ENCODE measurements at regions not wholly inside any gene's neighbourhood (a gene's known extent, or its start where the extent isn't known, plus 50 kb on each side); places are given as distances from the start of the nearest gene placed in this dataset.

GRCh38 chr6:119467488-119468081, 118.0 kb upstream of the MAN1A1 start:
- Histone ChIP-seq H3K4me3 (replicated peaks in 1 of 4; ENCODE audit: control extremely low read depth in 1 of 4, insufficient read depth in 1 of 4, low read depth in 3 of 4, low read length in 4 of 4) (peak overlapping the region in 3 of 4 experiments; percentile 13 to 38 (median 23)), H3K4me2 (ENCODE audit: extremely low read depth, insufficient read depth, low read length) (peak overlapping the region; percentile 84)
- peak; percentile 65 to 74 for DNase-seq (ENCODE audit: low read depth in 2 of 2)

GRCh38 chr6:119466226-119466625, 116.7 kb upstream of the MAN1A1 start:
- Histone ChIP-seq H3K4me2 (ENCODE audit: extremely low read depth, insufficient read depth, low read length) (no peak overlapping the region), H4K20me1 (ENCODE audit: control insufficient read depth, extremely low read depth, insufficient read depth, low read length) (no peaks in the 10 kb centered on the region), H3K36me3 (ENCODE audit: control insufficient read depth, insufficient read depth, low read length) (no peaks in the 10 kb centered on the region), H2AFZ (ENCODE audit: low read length) (no peak overlapping the region), H3K79me2 (ENCODE audit: control insufficient read depth, insufficient read depth, low read length) (no peaks in the 10 kb centered on the region), H3K27me3 (ENCODE audit: control insufficient read depth, insufficient read depth, low read length) (no peaks in the 10 kb centered on the region), H3K27ac (ENCODE audit: insufficient read depth, low read length) (no peak overlapping the region), H3K9me3 (ENCODE audit: control insufficient read depth, insufficient read depth, low read depth, low read length) (no peaks in the 10 kb centered on the region), H3K4me1 (ENCODE audit: control insufficient read depth, extremely low read depth, insufficient read depth, low read length) (no peaks in the 10 kb centered on the region), H3K9ac (ENCODE audit: insufficient read depth, low read length) (no peak overlapping the region), H3K4me3 (replicated peaks in 1 of 4; ENCODE audit: control extremely low read depth in 1 of 4, insufficient read depth in 1 of 4, low read depth in 3 of 4, low read length in 4 of 4) (no peak overlapping the region)
- no peak for DNase-seq (ENCODE audit: low read depth in 2 of 2)
- no peak for TF ChIP-seq EZH2 (IDR thresholded peaks at IDR 0.05; ENCODE audit: low read length, missing control alignments)
- TF ChIP-seq CTCF (conservative IDR thresholded peaks at IDR 0.05 in 1 of 2, IDR thresholded peaks at IDR 0.05 in 1 of 2; ENCODE audit: low read depth in 1 of 2, low read length in 2 of 2), result no peak

More at GRCh38 chr6:119467488-119468081, 118.0 kb upstream of the MAN1A1 start:
- peak overlapping the region; percentile 67 for H2AFZ ChIP-seq (ENCODE audit: low read length)
- H3K9ac ChIP-seq (ENCODE audit: insufficient read depth, low read length), result no peak overlapping the region
- no peak for TF ChIP-seq CTCF (conservative IDR thresholded peaks at IDR 0.05 in 1 of 2, IDR thresholded peaks at IDR 0.05 in 1 of 2; ENCODE audit: low read depth in 1 of 2, low read length in 2 of 2)
- TF ChIP-seq EZH2 (IDR thresholded peaks at IDR 0.05; ENCODE audit: low read length, missing control alignments), result no peak
- H3K36me3 ChIP-seq (ENCODE audit: control insufficient read depth, insufficient read depth, low read length), result no peaks in the 10 kb centered on the region
- no peaks in the 10 kb centered on the region for H3K79me2 ChIP-seq (ENCODE audit: control insufficient read depth, insufficient read depth, low read length)
- H3K27me3 ChIP-seq (ENCODE audit: control insufficient read depth, insufficient read depth, low read length), result no peaks in the 10 kb centered on the region
- H4K20me1 ChIP-seq (ENCODE audit: control insufficient read depth, extremely low read depth, insufficient read depth, low read length), result no peaks in the 10 kb centered on the region
- H3K4me1 ChIP-seq (ENCODE audit: control insufficient read depth, extremely low read depth, insufficient read depth, low read length), result no peaks in the 10 kb centered on the region
- H3K9me3 ChIP-seq (ENCODE audit: control insufficient read depth, insufficient read depth, low read depth, low read length), result no peaks in the 10 kb centered on the region
- no peak overlapping the region for H3K27ac ChIP-seq (ENCODE audit: insufficient read depth, low read length)

- no peak overlapping the region for H3K27ac ChIP-seq (ENCODE audit: insufficient read depth, low read length)
- TF ChIP-seq EZH2 (IDR thresholded peaks at IDR 0.05; ENCODE audit: low read length, missing control alignments), result no peak
- TF ChIP-seq CTCF (conservative IDR thresholded peaks at IDR 0.05 in 1 of 2, IDR thresholded peaks at IDR 0.05 in 1 of 2; ENCODE audit: low read depth in 1 of 2, low read length in 2 of 2), result no peak
- no peaks in the 10 kb centered on the region for H4K20me1 ChIP-seq (ENCODE audit: control insufficient read depth, extremely low read depth, insufficient read depth, low read length)
- no peaks in the 10 kb centered on the region for H3K27me3 ChIP-seq (ENCODE audit: control insufficient read depth, insufficient read depth, low read length)
- no peaks in the 10 kb centered on the region for H3K36me3 ChIP-seq (ENCODE audit: control insufficient read depth, insufficient read depth, low read length)
- no peaks in the 10 kb centered on the region for H3K4me1 ChIP-seq (ENCODE audit: control insufficient read depth, extremely low read depth, insufficient read depth, low read length)
- no peak for DNase-seq (ENCODE audit: low read depth in 2 of 2)
- H3K9ac ChIP-seq (ENCODE audit: insufficient read depth, low read length), result no peak overlapping the region
- no peak overlapping the region for H2AFZ ChIP-seq (ENCODE audit: low read length)
- no peaks in the 10 kb centered on the region for H3K9me3 ChIP-seq (ENCODE audit: control insufficient read depth, insufficient read depth, low read depth, low read length)
- H3K4me3 ChIP-seq (replicated peaks in 1 of 4; ENCODE audit: control extremely low read depth in 1 of 4, insufficient read depth in 1 of 4, low read depth in 3 of 4, low read length in 4 of 4), result no peak overlapping the region
- H3K79me2 ChIP-seq (ENCODE audit: control insufficient read depth, insufficient read depth, low read length), result no peaks in the 10 kb centered on the region
- H3K4me2 ChIP-seq (ENCODE audit: extremely low read depth, insufficient read depth, low read length), result no peak overlapping the region
Observed at GRCh38 chr6:119463081-119463626, 113.6 kb upstream of the MAN1A1 start.
